ENCODE measurements at regions not wholly inside any gene's neighbourhood (a gene's known extent, or its start where the extent isn't known, plus 50 kb on each side); places are given as distances from the start of the nearest gene placed in this dataset.
"Not testable (repeated sequence)": the region's sequence is repeated elsewhere in the genome, so short reads cannot be mapped to it uniquely, and the experiment has no call there.

- TF ChIP-seq POLR2A (IDR thresholded peaks at IDR 0.05; ENCODE audit: extremely low read depth, insufficient read length) (no peak), MYC (IDR thresholded peaks at IDR 0.05; ENCODE audit: low read depth, low read length) (no peak), MAX (IDR thresholded peaks at IDR 0.05; ENCODE audit: low read depth, low read length) (no peak), CTCF (IDR thresholded peaks at IDR 0.05; ENCODE audit: low read depth, low read length) (no peak)
- DNase-seq (ENCODE audit: low read depth) = no peak
Observed at GRCh38 chr14:84937016-84937415, 592.9 kb upstream of the FLRT2 start.

GRCh38 chr14:84937449-84937848 lies 592.5 kb upstream of the FLRT2 start:
- no peak for DNase-seq (ENCODE audit: low read depth)
- no peak for TF ChIP-seq CTCF (IDR thresholded peaks at IDR 0.05; ENCODE audit: low read depth, low read length)
- TF ChIP-seq MAX (IDR thresholded peaks at IDR 0.05; ENCODE audit: low read depth, low read length) = no peak
- TF ChIP-seq POLR2A (IDR thresholded peaks at IDR 0.05; ENCODE audit: extremely low read depth, insufficient read length) = no peak
- TF ChIP-seq MYC (IDR thresholded peaks at IDR 0.05; ENCODE audit: low read depth, low read length) = no peak
- no peak overlapping the region for H3K4me3 ChIP-seq (ENCODE audit: low read depth, low read length)

More at GRCh38 chr14:84937016-84937415, 592.9 kb upstream of the FLRT2 start:
- no peak overlapping the region for H3K4me3 ChIP-seq (ENCODE audit: low read depth, low read length)

- not testable (repeated sequence) for DNase-seq (ENCODE audit: low read depth)
Observed at GRCh38 chr14:84944901-84945300, 585.0 kb upstream of the FLRT2 start.

GRCh38 chr14:84959851-84960520 lies 570.0 kb upstream of the FLRT2 start:
- TF ChIP-seq POLR2A (IDR thresholded peaks at IDR 0.05; ENCODE audit: extremely low read depth, insufficient read length) (no peak), MAX (IDR thresholded peaks at IDR 0.05; ENCODE audit: low read depth, low read length) (no peak), CTCF (IDR thresholded peaks at IDR 0.05; ENCODE audit: low read depth, low read length) (no peak), MYC (IDR thresholded peaks at IDR 0.05; ENCODE audit: low read depth, low read length) (no peak)
- DNase-seq (ENCODE audit: low read depth) = no peak
- no peak overlapping the region for H3K4me3 ChIP-seq (ENCODE audit: low read depth, low read length)

More at GRCh38 chr14:84944901-84945300, 585.0 kb upstream of the FLRT2 start:
- not testable (repeated sequence) for H3K4me3 ChIP-seq (ENCODE audit: low read depth, low read length)

GRCh38 chr14:84961637-84962036 lies 568.3 kb upstream of the FLRT2 start:
- TF ChIP-seq MAX (IDR thresholded peaks at IDR 0.05; ENCODE audit: low read depth, low read length) (no peak), CTCF (IDR thresholded peaks at IDR 0.05; ENCODE audit: low read depth, low read length) (no peak), POLR2A (IDR thresholded peaks at IDR 0.05; ENCODE audit: extremely low read depth, insufficient read length) (no peak), MYC (IDR thresholded peaks at IDR 0.05; ENCODE audit: low read depth, low read length) (no peak)
- H3K4me3 ChIP-seq (ENCODE audit: low read depth, low read length) = no peak overlapping the region
- no peak for DNase-seq (ENCODE audit: low read depth)

GRCh38 chr14:84963518-84963917 lies 566.4 kb upstream of the FLRT2 start:
- DNase-seq (ENCODE audit: low read depth) = no peak
- TF ChIP-seq MAX (IDR thresholded peaks at IDR 0.05; ENCODE audit: low read depth, low read length) = no peak
- TF ChIP-seq POLR2A (IDR thresholded peaks at IDR 0.05; ENCODE audit: extremely low read depth, insufficient read length) = no peak
- TF ChIP-seq CTCF (IDR thresholded peaks at IDR 0.05; ENCODE audit: low read depth, low read length) = no peak
- no peak for TF ChIP-seq MYC (IDR thresholded peaks at IDR 0.05; ENCODE audit: low read depth, low read length)
- no peak overlapping the region for H3K4me3 ChIP-seq (ENCODE audit: low read depth, low read length)

Measured in NB4 (cell line).